GM18861 (cell line): ENCODE measurements at regions not wholly inside any gene's neighbourhood (a gene's known extent, or its start where the extent isn't known, plus 50 kb on each side); places are given as distances from the start of the nearest gene placed in this dataset.
A peak's percentile ranks its signal among the peaks of the same experiment; 100 is the strongest.

Experiments
- ATAC-seq: cut with Tn5 transposase; IDR thresholded peaks from one replicate; pipeline ENCODE4 v1.9.1; 2021; ENCODE audit not compliant: unreplicated experiment

DNA sequence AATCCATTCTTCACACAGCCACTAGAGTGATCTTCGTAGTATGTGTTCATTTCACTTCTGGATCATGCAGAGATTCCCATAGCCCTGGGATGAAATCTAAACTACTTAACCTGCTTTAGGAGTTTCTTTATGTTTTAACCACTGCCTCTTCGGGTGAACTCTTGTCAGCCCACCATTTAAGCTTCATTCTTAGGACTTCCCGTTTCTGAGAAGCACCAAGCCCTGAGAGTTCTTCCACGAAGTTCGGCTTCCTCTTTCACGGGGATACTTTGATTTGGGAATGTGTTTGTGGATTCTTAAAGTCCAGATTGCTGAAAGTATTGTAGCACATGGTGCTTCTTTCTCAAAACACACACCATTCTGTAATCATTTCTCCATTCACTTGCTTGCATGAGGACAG, 205.0 kb downstream of the UBE2E3 start:
- no peak for ATAC-seq

DNA sequence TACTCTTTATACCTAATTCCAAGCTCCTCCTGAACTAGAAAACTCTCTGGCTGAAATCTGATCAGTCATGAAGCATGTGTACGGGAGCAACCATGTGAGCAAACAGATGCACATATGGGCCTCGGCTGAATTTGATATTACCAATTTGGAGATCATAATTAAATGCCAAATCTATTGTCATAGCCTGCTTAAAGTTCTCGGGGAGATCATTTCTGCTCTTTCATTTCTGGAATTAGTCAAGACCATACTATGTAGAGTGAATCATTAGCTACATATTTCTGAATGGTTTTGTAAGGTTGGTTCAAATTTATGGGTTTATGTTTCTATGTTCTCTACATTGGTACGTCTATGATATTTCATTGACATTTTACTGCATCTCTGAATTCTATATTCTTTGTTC, 205.5 kb downstream of the UBE2E3 start:
- no peak for ATAC-seq

- no peak for ATAC-seq
These were observed 208.2 kb downstream of the UBE2E3 start for GRCh38 chr2:181188605-181189004.

DNA sequence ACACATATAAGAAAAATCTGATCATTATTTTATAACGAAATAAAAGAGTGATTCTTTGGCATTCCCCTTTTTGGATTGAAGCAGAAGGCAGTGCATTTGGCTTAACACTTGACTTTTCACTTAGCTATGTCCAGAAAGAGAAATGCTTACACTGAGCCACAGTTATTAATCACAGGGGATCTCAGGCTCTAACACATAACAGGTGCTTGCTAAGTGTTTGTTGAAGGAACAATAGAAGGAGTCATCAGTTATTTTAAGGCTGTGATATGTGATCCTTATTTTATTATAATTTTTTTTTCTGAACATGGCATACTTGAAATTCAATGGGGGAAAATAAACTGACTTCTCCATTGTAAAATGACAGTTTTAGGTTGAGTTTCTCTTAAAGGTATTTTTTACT, 209.5 kb downstream of the UBE2E3 start:
- no peak for ATAC-seq

- ATAC-seq: no peak
These were observed 210.3 kb downstream of the UBE2E3 start for GRCh38 chr2:181190711-181191110.

- ATAC-seq: no peak
These were observed 213.1 kb downstream of the UBE2E3 start for GRCh38 chr2:181193550-181193949.

- ATAC-seq: no peak
These were observed 216.0 kb downstream of the UBE2E3 start for GRCh38 chr2:181196401-181196800.

DNA sequence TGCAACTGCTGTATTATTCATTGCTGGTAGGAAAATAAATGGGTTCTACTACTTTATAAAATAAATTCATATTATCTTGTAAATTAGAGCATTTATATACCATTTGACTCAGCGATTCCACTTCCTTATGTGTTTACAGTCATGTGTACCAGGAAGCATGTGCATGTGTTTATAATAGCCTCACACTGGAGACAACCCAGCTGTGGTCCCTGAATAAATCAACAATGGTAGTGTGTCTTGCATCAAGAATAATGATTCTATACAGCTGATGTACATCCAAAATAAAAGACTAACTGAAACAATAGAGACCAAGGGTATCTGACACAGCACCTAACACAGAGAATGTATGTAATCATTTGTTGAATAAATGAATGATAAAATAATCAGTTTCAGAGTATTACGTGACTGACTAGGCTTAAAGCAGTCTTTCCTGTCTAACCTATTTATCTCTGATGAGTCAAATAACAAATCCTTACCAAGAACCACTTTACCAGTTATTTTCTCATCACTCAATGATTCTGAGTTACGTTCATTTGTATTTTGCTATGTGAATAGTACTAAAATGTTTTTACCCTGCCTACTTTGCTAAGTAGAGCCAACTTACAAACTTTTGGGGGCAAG, 216.8 kb downstream of the UBE2E3 start:
- no peak for ATAC-seq

GRCh38 chr2:181198183-181198864, 217.9 kb downstream of the UBE2E3 start:
- ATAC-seq: no peak

DNA sequence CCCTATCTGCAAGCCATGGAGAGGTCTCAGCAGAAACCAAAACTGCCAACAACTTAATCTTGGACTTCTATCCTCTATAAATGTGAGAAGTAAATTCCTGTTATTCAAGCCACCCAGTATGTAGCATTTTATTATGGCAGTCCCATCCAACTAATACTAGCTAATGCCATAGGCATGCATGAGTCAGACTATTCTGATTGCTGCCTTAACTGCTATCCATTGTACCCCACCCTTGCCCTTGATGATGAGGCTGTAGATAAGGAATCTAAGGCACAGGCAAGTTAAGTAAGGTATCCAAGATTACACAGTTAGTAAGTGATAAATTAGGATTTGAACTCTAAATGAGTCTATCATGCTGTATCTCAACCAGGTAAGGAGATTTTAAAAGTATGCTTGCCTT, 223.0 kb downstream of the UBE2E3 start:
- ATAC-seq: no peak

DNA sequence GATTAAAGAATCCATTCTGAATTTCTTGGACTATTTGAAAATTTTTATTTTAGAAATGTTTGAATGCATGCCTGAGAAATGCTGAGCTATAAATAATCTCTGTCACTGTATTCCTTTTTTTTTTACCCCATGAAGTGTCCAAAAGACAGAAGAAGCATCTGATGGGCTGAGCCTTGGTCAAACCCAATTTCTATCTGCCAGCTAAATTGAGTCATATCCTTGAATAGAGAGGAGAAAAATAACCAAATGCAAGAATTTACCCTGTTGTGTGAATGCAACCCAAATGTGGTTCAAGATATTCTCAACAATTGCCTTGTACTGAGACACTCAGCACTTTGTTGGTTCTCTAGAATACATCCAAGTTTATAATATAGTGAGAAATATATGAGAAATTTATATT, 223.5 kb downstream of the UBE2E3 start:
- ATAC-seq: no peak

DNA sequence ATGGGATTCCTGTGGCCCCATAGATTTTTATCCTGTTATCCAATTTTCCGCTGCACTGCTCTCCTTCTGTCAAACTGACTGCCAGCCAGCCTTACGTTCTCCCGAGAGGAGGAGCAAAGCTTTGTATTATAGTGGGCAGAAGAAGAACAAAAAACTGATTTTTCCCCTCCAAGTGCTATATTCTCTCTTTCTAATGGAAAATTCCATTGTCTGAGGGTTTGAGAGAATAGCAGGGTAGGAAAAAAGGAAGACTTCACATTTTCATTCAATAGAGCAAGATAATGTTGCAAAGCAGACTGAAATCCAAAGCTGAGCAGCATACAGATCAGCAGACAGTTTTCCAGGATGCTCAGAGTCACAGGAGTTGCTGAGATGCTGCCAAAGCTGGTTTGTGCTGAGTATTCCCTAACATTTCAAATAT, 238.0 kb downstream of the UBE2E3 start:
- no peak for ATAC-seq

- ATAC-seq: no peak
These were observed 234.0 kb upstream of the ITGA4 start for GRCh38 chr2:181223234-181223633.

GRCh38 chr2:181224866-181225265, 232.3 kb upstream of the ITGA4 start:
- no peak for ATAC-seq

DNA sequence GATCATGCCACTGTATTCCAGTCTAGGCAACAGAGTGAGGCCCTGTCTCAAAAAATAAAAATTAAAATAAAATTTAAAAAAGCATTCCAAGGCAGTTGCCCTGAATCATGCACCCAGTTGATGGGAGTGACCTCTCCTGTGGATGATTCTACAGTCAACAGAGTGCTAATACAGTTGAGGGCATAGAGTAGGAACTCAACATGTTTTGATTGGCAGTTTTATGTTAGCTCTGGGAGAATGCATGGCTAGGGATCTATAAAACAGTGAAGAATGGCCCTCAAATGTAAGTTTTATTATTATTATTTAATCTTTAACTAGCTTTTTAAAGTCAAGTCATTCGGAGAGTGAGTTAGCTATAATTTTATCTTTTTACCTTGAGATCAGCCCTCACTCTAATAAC, 228.5 kb upstream of the ITGA4 start:
- ATAC-seq: no peak

DNA sequence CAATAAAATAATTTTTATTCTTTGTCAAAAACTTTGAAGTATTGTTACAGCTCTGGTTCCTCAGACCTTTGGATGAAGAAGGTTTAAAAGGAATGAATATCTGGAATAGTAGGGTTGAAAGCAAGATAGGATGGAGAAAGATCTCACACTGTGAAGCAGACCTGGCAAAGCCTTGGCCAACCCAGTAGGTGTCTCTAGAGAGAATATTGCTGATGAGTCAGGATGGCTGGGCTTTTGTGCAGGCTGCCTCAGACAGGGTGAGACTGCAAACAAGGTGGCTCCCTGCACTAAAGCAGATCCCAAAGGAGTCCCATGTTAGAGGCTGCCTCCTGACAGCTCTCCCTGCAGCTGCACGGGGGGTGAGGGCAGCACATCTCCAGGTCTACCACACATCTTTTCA, 226.0 kb upstream of the ITGA4 start:
- no peak for ATAC-seq

- ATAC-seq: no peak
These were observed 225.1 kb upstream of the ITGA4 start for GRCh38 chr2:181231886-181232621.

DNA sequence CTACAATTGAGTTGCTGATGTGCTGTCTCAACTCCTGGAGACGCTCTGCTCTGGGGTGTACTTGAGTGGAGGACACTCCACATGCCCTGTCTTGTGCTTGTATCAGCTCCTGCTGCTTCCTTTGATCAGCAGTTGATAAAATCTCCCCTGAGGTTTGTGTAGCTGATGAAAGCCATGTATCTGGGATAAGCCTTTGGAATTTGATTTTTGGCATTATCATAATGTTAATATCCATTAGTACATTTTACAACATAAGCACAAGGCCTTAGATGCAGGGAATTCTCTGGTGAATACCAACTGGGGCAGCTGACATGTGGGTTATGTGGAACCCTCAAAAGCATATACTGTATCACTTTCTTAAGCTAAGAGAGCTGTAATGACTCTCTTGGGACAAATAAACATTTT, 222.7 kb upstream of the ITGA4 start:
- no peak for ATAC-seq

GRCh38 chr2:181235011-181235410, 222.2 kb upstream of the ITGA4 start:
- ATAC-seq: no peak

DNA sequence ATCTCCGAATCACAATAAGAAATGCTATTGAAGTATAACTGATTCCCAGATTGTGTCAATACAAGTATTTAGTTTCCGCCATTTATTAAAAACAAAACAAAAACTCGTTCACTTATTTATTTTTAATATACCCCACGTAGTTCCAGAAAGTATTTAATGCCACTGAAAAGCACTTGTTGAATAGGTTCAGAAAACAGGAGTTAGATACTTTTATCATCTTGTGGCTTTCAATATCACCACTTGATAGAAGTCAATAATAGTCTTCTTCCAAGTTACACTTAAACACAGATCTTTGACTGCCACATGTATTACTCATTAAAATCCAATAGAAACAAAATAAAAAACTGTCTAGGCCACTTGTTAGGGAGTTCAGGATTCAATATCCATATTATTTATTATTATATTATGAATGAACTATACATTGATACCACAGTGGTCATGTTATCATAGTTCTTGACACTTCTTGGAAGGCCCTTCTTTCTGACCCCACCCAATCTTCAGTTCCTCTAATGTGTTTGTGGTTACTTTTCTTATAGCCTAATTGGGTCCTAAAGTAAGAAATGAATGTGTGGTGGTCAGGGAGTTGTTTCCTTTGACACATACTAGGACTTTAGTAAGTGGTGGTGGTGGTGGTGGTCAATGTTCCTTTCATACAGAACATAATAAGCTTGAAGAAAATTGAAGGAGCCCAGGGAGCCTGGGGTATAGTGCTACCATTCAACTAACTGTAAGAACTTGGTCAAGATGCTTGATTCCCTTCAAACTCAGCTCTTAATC, 221.3 kb upstream of the ITGA4 start:
- peak; percentile 95 for ATAC-seq

DNA sequence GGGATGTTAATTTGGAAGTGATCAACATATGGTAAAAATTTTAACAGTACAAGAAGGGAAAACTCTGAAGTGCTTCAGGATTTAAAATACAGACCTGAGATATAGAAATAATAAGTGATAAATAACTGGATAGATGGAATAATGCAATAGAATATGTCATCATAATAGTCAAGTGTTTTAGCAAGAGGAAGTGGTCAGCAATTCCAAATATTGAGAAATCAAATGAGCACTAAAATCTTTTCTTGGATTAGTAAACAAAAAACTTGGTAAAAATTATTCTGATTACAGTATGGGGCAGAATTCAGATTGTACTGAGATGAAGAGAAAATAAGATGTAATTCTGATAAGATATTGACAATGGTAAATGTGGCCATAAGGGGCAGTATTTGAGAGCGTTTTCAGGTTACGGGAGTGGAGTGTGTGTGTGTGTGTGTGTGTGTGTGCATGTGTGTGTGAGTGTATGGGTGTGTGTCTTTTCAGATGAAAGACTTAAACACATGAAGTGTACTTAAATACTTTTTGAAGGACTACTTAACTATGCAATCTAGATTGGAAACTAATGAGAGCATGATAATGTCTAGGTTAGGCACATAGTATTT, 217.9 kb upstream of the ITGA4 start:
- ATAC-seq: no peak
